ENCODE measurements at regions not wholly inside any gene's neighbourhood (a gene's known extent, or its start where the extent isn't known, plus 50 kb on each side); places are given as distances from the start of the nearest gene placed in this dataset.
"Not testable (repeated sequence)": the region's sequence is repeated elsewhere in the genome, so short reads cannot be mapped to it uniquely, and the experiment has no call there.

DNA sequence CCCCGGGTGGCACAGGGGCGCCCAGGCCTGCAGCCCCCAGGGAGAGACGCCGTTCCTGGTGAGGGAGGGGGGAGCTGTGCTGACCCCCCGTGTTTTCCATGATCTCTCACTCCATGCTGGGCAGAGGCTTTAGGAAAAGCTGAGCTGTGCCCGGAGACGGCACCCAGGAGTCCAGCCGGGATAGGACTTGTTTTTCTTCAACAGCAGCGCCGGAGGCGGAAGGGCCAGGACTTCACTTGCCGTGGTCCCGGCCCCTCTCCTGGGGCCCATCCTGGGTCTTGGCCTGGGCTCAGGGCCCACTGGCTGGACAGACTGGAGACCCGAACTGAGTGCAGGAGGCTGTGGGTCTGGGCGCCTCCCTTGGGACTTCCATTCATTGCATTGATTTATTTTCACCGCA lies 176.8 kb upstream of the ZNF469 start:
- TF ChIP-seq, protein P1, sequence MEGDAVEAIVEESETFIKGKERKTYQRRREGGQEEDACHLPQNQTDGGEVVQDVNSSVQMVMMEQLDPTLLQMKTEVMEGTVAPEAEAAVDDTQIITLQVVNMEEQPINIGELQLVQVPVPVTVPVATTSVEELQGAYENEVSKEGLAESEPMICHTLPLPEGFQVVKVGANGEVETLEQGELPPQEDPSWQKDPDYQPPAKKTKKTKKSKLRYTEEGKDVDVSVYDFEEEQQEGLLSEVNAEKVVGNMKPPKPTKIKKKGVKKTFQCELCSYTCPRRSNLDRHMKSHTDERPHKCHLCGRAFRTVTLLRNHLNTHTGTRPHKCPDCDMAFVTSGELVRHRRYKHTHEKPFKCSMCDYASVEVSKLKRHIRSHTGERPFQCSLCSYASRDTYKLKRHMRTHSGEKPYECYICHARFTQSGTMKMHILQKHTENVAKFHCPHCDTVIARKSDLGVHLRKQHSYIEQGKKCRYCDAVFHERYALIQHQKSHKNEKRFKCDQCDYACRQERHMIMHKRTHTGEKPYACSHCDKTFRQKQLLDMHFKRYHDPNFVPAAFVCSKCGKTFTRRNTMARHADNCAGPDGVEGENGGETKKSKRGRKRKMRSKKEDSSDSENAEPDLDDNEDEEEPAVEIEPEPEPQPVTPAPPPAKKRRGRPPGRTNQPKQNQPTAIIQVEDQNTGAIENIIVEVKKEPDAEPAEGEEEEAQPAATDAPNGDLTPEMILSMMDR (IDR thresholded peaks at IDR 0.05; ENCODE audit: extremely low read depth in 1 of 2, insufficient read depth in 1 of 2, low read depth in 1 of 2, low read length in 2 of 2): not testable (repeated sequence)
- not testable (repeated sequence) for TF ChIP-seq POLR2A (IDR thresholded peaks at IDR 0.05; ENCODE audit: low read depth, low read length); EZH2 (IDR thresholded peaks at IDR 0.05; ENCODE audit: borderline replicate concordance, low read depth, low read length, severe bottlenecking); FOS (IDR thresholded peaks at IDR 0.05; ENCODE audit: borderline replicate concordance, insufficient read depth, low read length); POLR2AphosphoS5 (IDR thresholded peaks at IDR 0.05; ENCODE audit: insufficient read depth, low read depth, low read length); GATA2 (IDR thresholded peaks at IDR 0.05; ENCODE audit: insufficient read depth, insufficient read length, low read depth, low read length); MYC (IDR thresholded peaks at IDR 0.05; ENCODE audit: low read depth, low read length); JUN (IDR thresholded peaks at IDR 0.05; ENCODE audit: borderline replicate concordance, insufficient read depth, insufficient read length, low read depth)
- TF ChIP-seq, protein P2, sequence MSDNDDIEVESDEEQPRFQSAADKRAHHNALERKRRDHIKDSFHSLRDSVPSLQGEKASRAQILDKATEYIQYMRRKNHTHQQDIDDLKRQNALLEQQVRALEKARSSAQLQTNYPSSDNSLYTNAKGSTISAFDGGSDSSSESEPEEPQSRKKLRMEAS (IDR thresholded peaks at IDR 0.05; ENCODE audit: insufficient read depth, insufficient read length): not testable (repeated sequence)
